ENCODE measurements at regions not wholly inside any gene's neighbourhood (a gene's known extent, or its start where the extent isn't known, plus 50 kb on each side); places are given as distances from the start of the nearest gene placed in this dataset.
"Not testable (repeated sequence)": the region's sequence is repeated elsewhere in the genome, so short reads cannot be mapped to it uniquely, and the experiment has no call there.

- POLR2A ChIA-PET = no interaction called here
- no peak overlapping the region for H3K4me3 ChIP-seq (ENCODE audit: low read depth, low read length)
- no peak for DNase-seq (ENCODE audit: low read depth, low spot score)
- CTCF ChIA-PET = no interaction called here
- no peak for TF ChIP-seq CTCF (IDR thresholded peaks at IDR 0.05; ENCODE audit: insufficient read depth, low read length, missing control alignments)
Observed at GRCh38 chr6:167416676-167417430, 92.0 kb downstream of the TTLL2 start.

DNA sequence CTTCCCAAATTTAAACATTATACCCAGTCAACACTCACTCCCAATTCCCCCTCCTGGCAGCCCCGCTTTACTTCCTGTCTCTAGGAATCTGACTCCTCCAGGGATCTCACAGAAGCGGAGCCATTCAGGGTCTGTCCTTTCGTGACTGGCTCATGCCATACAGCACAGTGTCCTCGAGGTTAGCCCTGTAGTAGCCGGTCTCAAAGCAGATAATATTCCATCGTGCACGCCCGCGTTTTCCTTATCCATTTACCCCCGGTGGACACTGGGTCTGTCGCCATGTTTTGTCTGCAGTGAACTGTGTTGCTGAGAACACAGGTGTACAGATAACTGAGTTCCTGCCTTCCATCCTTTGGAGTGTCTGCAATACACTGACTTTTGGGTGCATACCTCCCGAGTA, 95.3 kb downstream of the TTLL2 start:
- CTCF ChIA-PET = no interaction called here
- no peak for TF ChIP-seq CTCF (IDR thresholded peaks at IDR 0.05; ENCODE audit: insufficient read depth, low read length, missing control alignments)
- POLR2A ChIA-PET = no interaction called here
- no peak for DNase-seq (ENCODE audit: low read depth, low spot score)
- no peak overlapping the region for H3K4me3 ChIP-seq (ENCODE audit: low read depth, low read length)

- no peak for DNase-seq (ENCODE audit: low read depth, low spot score)
- ChIA-PET POLR2A (no interaction called here), CTCF (no interaction called here)
- H3K4me3 ChIP-seq (ENCODE audit: low read depth, low read length) = no peak overlapping the region
- no peak for TF ChIP-seq CTCF (IDR thresholded peaks at IDR 0.05; ENCODE audit: insufficient read depth, low read length, missing control alignments)
Observed at GRCh38 chr6:167420858-167421766, 96.2 kb downstream of the TTLL2 start.

DNA sequence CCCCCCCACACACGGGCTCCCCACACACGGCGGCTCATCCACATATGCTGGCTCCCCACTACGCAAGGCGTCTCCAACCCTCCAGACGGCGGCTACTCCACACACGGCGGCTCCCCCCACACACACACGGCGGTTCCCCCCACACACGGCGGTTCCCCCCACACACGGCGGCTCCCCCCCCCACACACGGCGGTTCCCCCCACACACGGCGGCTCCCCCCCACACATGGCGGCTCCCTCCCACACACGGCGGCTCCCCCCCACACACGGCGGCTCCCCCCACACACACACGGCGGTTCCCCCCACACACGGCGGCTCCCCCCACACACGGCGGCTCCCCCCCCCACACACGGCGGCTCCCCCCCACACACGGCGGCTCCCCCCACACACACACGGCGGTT, 97.1 kb downstream of the TTLL2 start:
- H3K4me3 ChIP-seq (ENCODE audit: low read depth, low read length); CTCF ChIA-PET; POLR2A ChIA-PET; DNase-seq (ENCODE audit: low read depth, low spot score): not testable (repeated sequence)

- H3K4me3 ChIP-seq (ENCODE audit: low read depth, low read length) = no peak overlapping the region
- no peak for DNase-seq (ENCODE audit: low read depth, low spot score)
- POLR2A ChIA-PET = no interaction called here
- CTCF ChIA-PET = no interaction called here
- no peak for TF ChIP-seq CTCF (IDR thresholded peaks at IDR 0.05; ENCODE audit: insufficient read depth, low read length, missing control alignments)
Observed at GRCh38 chr6:167422934-167423333, 98.0 kb downstream of the TTLL2 start.

- no peak for DNase-seq (ENCODE audit: low read depth, low spot score)
- H3K4me3 ChIP-seq (ENCODE audit: low read depth, low read length) = no peak overlapping the region
- POLR2A ChIA-PET = no interaction called here
Observed at GRCh38 chr6:167424060-167424673, 99.3 kb downstream of the TTLL2 start.

More at GRCh38 chr6:167424060-167424673, 99.3 kb downstream of the TTLL2 start:
- TF ChIP-seq CTCF (IDR thresholded peaks at IDR 0.05; ENCODE audit: insufficient read depth, low read length, missing control alignments) = no peak
- CTCF ChIA-PET = no interaction called here

Measured in AG04449 (cell line).